ENCODE measurements at regions not wholly inside any gene's neighbourhood (a gene's known extent, or its start where the extent isn't known, plus 50 kb on each side); places are given as distances from the start of the nearest gene placed in this dataset.

DNA sequence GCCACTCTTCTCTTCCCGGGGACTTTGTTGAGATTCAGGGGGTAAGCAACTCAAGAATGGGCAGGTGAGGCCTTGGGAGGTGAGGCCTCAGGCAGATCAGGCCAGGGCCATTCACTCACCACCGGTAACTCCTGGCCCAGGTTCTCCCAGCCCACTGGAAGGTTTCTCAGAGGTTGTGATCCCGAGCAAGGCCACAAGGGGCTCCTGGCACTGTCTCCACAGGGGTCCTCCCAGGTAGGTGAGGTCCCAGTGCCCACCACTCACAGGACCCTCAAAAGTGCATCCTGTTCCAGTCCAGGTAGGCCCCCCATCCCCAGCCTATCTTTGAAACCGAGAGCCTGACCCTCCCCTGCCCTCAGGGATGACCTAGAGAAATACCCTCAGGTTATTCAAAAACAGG lies 236.1 kb downstream of the BUB3 start:
- Histone ChIP-seq H3K27me3 (ENCODE audit: control insufficient read depth in 1 of 2, insufficient read depth in 2 of 2, low read length in 2 of 2) (peaks cover 0 to 3% of the 10 kb centered on the region in 2 experiments; a peak in 2 of 5 replicates), H3K36me3 (replicated peaks in 1 of 2; ENCODE audit: control insufficient read depth in 1 of 2, insufficient read depth in 2 of 2, low read length in 2 of 2) (no peaks in the 10 kb centered on the region), H2AFZ (ENCODE audit: low read length) (no peak overlapping the region), H3K4me1 (ENCODE audit: insufficient read depth, low read length) (no peaks in the 10 kb centered on the region), H3K4me2 (ENCODE audit: low read depth, low read length) (no peak overlapping the region), H3K4me3 (replicated peaks in 1 of 3; ENCODE audit: insufficient read depth in 1 of 3, low read depth in 2 of 3, low read length in 3 of 3) (no peak overlapping the region), H3K79me2 (ENCODE audit: insufficient read depth, low read length) (no peaks in the 10 kb centered on the region), H3K27ac (ENCODE audit: extremely low read length, insufficient read depth, low read length) (no peak overlapping the region), H3K9ac (ENCODE audit: insufficient read depth, low read depth, low read length) (no peak overlapping the region), H3K9me3 (ENCODE audit: low read length) (peaks cover 24% of the 10 kb centered on the region), H4K20me1 (ENCODE audit: insufficient read depth, low read length) (no peaks in the 10 kb centered on the region)
- FAIRE-seq (no peak), ATAC-seq (peak; percentile 69), DNase-seq (ENCODE audit: low spot score) (no peak)
- CTCF ChIA-PET (ENCODE audit: low intra/inter-chr PET ratio, low total read pairs): no interaction called here
- 25% methylated on average over 2 of the region's 4 CpGs for WGBS (ENCODE audit: low lambda C conversion rate)
- TF ChIP-seq ZFP82 (CRISPR knock-in tag; IDR thresholded peaks at IDR 0.05; ENCODE audit: borderline replicate concordance): no peak
- TF ChIP-seq, protein P1, sequence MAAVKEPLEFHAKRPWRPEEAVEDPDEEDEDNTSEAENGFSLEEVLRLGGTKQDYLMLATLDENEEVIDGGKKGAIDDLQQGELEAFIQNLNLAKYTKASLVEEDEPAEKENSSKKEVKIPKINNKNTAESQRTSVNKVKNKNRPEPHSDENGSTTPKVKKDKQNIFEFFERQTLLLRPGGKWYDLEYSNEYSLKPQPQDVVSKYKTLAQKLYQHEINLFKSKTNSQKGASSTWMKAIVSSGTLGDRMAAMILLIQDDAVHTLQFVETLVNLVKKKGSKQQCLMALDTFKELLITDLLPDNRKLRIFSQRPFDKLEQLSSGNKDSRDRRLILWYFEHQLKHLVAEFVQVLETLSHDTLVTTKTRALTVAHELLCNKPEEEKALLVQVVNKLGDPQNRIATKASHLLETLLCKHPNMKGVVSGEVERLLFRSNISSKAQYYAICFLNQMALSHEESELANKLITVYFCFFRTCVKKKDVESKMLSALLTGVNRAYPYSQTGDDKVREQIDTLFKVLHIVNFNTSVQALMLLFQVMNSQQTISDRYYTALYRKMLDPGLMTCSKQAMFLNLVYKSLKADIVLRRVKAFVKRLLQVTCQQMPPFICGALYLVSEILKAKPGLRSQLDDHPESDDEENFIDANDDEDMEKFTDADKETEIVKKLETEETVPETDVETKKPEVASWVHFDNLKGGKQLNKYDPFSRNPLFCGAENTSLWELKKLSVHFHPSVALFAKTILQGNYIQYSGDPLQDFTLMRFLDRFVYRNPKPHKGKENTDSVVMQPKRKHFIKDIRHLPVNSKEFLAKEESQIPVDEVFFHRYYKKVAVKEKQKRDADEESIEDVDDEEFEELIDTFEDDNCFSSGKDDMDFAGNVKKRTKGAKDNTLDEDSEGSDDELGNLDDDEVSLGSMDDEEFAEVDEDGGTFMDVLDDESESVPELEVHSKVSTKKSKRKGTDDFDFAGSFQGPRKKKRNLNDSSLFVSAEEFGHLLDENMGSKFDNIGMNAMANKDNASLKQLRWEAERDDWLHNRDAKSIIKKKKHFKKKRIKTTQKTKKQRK (IDR thresholded peaks at IDR 0.05; ENCODE audit: low read length): no peak
- no peak for TF ChIP-seq NKX3-1 (CRISPR knock-in tag; IDR thresholded peaks at IDR 0.05)
- TF ChIP-seq, protein P2, sequence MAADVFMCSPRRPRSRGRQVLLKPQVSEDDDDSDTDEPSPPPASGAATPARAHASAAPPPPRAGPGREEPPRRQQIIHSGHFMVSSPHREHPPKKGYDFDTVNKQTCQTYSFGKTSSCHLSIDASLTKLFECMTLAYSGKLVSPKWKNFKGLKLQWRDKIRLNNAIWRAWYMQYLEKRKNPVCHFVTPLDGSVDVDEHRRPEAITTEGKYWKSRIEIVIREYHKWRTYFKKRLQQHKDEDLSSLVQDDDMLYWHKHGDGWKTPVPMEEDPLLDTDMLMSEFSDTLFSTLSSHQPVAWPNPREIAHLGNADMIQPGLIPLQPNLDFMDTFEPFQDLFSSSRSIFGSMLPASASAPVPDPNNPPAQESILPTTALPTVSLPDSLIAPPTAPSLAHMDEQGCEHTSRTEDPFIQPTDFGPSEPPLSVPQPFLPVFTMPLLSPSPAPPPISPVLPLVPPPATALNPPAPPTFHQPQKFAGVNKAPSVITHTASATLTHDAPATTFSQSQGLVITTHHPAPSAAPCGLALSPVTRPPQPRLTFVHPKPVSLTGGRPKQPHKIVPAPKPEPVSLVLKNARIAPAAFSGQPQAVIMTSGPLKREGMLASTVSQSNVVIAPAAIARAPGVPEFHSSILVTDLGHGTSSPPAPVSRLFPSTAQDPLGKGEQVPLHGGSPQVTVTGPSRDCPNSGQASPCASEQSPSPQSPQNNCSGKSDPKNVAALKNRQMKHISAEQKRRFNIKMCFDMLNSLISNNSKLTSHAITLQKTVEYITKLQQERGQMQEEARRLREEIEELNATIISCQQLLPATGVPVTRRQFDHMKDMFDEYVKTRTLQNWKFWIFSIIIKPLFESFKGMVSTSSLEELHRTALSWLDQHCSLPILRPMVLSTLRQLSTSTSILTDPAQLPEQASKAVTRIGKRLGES (CRISPR knock-in tag; IDR thresholded peaks at IDR 0.05; ENCODE audit: borderline replicate concordance): no peak
- TF ChIP-seq ZNF329 (CRISPR knock-in tag; IDR thresholded peaks at IDR 0.05; ENCODE audit: low read depth): no peak
- no peak for TF ChIP-seq ZNF562 (CRISPR knock-in tag; IDR thresholded peaks at IDR 0.05; ENCODE audit: borderline replicate concordance)
- no peak for TF ChIP-seq RAD51 (IDR thresholded peaks at IDR 0.05; ENCODE audit: borderline replicate concordance)
- no peak for TF ChIP-seq ETV5 (CRISPR knock-in tag; IDR thresholded peaks at IDR 0.05; ENCODE audit: borderline replicate concordance)
- no peak for TF ChIP-seq HNRNPL (IDR thresholded peaks at IDR 0.05; ENCODE audit: low read depth, low read length)
- no peak for TF ChIP-seq ZNF292 (CRISPR knock-in tag; IDR thresholded peaks at IDR 0.05; ENCODE audit: borderline replicate concordance, low read depth)
- TF ChIP-seq ASH2L (IDR thresholded peaks at IDR 0.05; ENCODE audit: insufficient read length, low read depth, low read length): no peak
- TF ChIP-seq ZNF510 (CRISPR knock-in tag; IDR thresholded peaks at IDR 0.05; ENCODE audit: low read depth): no peak
- no peak for TF ChIP-seq ZNF552 (CRISPR knock-in tag; IDR thresholded peaks at IDR 0.05; ENCODE audit: borderline replicate concordance)
- no peak for TF ChIP-seq ATM (IDR thresholded peaks at IDR 0.05; ENCODE audit: borderline replicate concordance)
- no peak for TF ChIP-seq ZNF367 (CRISPR knock-in tag; IDR thresholded peaks at IDR 0.05; ENCODE audit: borderline replicate concordance)
- no peak for TF ChIP-seq IKZF1 (IDR thresholded peaks at IDR 0.05)
- BruUV-seq (replicated peaks): no TSS peak
- intact Hi-C loops (cut with micrococcal nuclease; ENCODE audit: unreplicated experiment): no loop called here
- POLR2A ChIA-PET: no interaction called here
- in situ Hi-C loops (cut with HindIII; ENCODE audit: extremely low pct_ligation_motif_present, low pct_unique_long_range_greater_than_20kb): no loop called here

Measured in HepG2 (cell line).